ENCODE measurements at regions not wholly inside any gene's neighbourhood (a gene's known extent, or its start where the extent isn't known, plus 50 kb on each side); places are given as distances from the start of the nearest gene placed in this dataset.

GRCh38 chr6:106789428-106790148 is 160.2 kb downstream of the QRSL1 start:
- no peaks in the 10 kb centered on the region for H3K27me3 ChIP-seq (ENCODE audit: control insufficient read depth, insufficient read depth, low read length)
- H2AFZ ChIP-seq (ENCODE audit: low read length) = no peak overlapping the region
- no peaks in the 10 kb centered on the region for H3K36me3 ChIP-seq (ENCODE audit: control insufficient read depth, insufficient read depth, low read length)
- no peak overlapping the region for H3K4me3 ChIP-seq (replicated peaks in 1 of 4; ENCODE audit: control extremely low read depth in 1 of 4, insufficient read depth in 1 of 4, low read depth in 3 of 4, low read length in 4 of 4)
- no peak overlapping the region for H3K9ac ChIP-seq (ENCODE audit: insufficient read depth, low read length)
- TF ChIP-seq CTCF (conservative IDR thresholded peaks at IDR 0.05 in 1 of 2, IDR thresholded peaks at IDR 0.05 in 1 of 2; ENCODE audit: low read depth in 1 of 2, low read length in 2 of 2) = no peak
- TF ChIP-seq EZH2 (IDR thresholded peaks at IDR 0.05; ENCODE audit: low read length, missing control alignments) = no peak
- peak in 1 of 2 donors; percentile 23 for DNase-seq (ENCODE audit: low read depth in 2 of 2)
- H3K79me2 ChIP-seq (ENCODE audit: control insufficient read depth, insufficient read depth, low read length) = no peaks in the 10 kb centered on the region
- H3K27ac ChIP-seq (ENCODE audit: insufficient read depth, low read length) = no peak overlapping the region
- no peaks in the 10 kb centered on the region for H3K9me3 ChIP-seq (ENCODE audit: control insufficient read depth, insufficient read depth, low read depth, low read length)
- H3K4me2 ChIP-seq (ENCODE audit: extremely low read depth, insufficient read depth, low read length) = no peak overlapping the region
- H3K4me1 ChIP-seq (ENCODE audit: control insufficient read depth, extremely low read depth, insufficient read depth, low read length) = no peaks in the 10 kb centered on the region
- H4K20me1 ChIP-seq (ENCODE audit: control insufficient read depth, extremely low read depth, insufficient read depth, low read length) = no peaks in the 10 kb centered on the region

DNA sequence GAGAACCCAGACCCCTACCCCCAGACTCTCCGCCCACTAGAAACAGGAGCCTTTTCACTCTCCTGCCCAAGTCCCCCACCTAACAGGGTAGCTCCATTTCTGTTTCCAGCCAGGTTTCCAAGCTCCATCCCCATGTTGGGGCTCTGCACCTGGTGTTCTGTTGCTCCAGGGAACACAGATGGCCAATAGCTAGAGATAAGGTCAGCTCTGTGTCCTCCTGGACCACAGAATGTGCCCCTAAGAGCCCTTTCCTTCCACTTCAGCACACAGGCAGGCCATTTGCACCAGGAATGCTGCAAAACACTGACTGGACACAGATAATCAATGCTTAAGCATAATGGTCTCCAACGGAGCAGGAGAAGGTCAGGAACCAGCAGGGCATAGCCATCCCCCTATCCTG is 159.4 kb downstream of the QRSL1 start:
- TF ChIP-seq CTCF (conservative IDR thresholded peaks at IDR 0.05 in 1 of 2, IDR thresholded peaks at IDR 0.05 in 1 of 2; ENCODE audit: low read depth in 1 of 2, low read length in 2 of 2) (no peak), EZH2 (IDR thresholded peaks at IDR 0.05; ENCODE audit: low read length, missing control alignments) (no peak)
- Histone ChIP-seq H4K20me1 (ENCODE audit: control insufficient read depth, extremely low read depth, insufficient read depth, low read length) (no peaks in the 10 kb centered on the region), H3K4me1 (ENCODE audit: control insufficient read depth, extremely low read depth, insufficient read depth, low read length) (no peaks in the 10 kb centered on the region), H3K27ac (ENCODE audit: insufficient read depth, low read length) (no peak overlapping the region), H3K4me2 (ENCODE audit: extremely low read depth, insufficient read depth, low read length) (no peak overlapping the region), H3K27me3 (ENCODE audit: control insufficient read depth, insufficient read depth, low read length) (no peaks in the 10 kb centered on the region), H3K9me3 (ENCODE audit: control insufficient read depth, insufficient read depth, low read depth, low read length) (no peaks in the 10 kb centered on the region), H3K79me2 (ENCODE audit: control insufficient read depth, insufficient read depth, low read length) (no peaks in the 10 kb centered on the region), H3K9ac (ENCODE audit: insufficient read depth, low read length) (no peak overlapping the region), H3K36me3 (ENCODE audit: control insufficient read depth, insufficient read depth, low read length) (no peaks in the 10 kb centered on the region), H2AFZ (ENCODE audit: low read length) (no peak overlapping the region), H3K4me3 (replicated peaks in 1 of 4; ENCODE audit: control extremely low read depth in 1 of 4, insufficient read depth in 1 of 4, low read depth in 3 of 4, low read length in 4 of 4) (no peak overlapping the region)
- DNase-seq (ENCODE audit: low read depth in 2 of 2) = no peak

DNA sequence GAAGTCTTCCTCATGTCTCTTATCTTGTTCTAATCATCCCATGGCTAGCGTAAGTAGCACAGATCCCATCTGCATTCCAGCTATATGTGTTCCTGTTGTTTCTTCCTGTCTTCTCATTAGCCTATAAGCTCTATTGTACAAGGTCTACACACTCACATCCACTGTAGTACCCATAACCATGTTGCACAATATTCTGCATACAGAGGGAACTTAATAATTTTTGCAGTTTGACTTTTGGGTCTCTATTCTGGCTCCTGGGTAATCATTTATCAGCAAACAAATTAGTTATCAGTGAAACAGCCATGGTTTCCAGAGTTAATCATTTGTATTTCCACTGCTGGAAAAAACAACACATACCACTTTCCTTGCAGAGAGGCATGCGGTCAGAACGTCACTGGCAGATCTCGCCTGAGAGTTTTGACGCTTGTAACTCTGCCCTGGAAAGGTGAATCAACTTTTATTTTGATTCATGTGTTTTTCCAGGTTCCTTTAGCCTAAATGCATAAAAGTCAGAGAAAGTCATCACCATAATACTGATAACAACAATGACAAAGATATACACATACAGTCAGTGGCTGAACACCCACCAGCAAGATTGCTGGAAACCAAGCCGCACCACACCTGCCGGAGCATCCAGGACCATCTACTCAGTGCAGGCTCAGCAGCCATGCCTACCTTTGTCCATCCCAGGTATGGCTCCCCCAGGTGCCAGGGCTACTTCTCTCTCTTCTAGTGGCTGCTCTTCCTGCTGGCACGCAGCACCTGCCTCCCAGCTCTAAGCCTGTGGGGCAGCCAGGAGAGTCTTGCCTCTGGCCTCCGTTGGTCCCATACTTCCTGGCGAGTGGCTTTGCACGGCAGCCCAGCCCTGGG is 158.2 kb downstream of the QRSL1 start:
- H3K9me3 ChIP-seq (ENCODE audit: control insufficient read depth, insufficient read depth, low read depth, low read length) = no peaks in the 10 kb centered on the region
- H3K4me2 ChIP-seq (ENCODE audit: extremely low read depth, insufficient read depth, low read length) = no peak overlapping the region
- H3K4me1 ChIP-seq (ENCODE audit: control insufficient read depth, extremely low read depth, insufficient read depth, low read length) = no peaks in the 10 kb centered on the region
- H3K9ac ChIP-seq (ENCODE audit: insufficient read depth, low read length) = no peak overlapping the region
- TF ChIP-seq CTCF (conservative IDR thresholded peaks at IDR 0.05 in 1 of 2, IDR thresholded peaks at IDR 0.05 in 1 of 2; ENCODE audit: low read depth in 1 of 2, low read length in 2 of 2) (no peak), EZH2 (IDR thresholded peaks at IDR 0.05; ENCODE audit: low read length, missing control alignments) (no peak)
- DNase-seq (ENCODE audit: low read depth in 2 of 2) = no peak
- no peaks in the 10 kb centered on the region for H3K79me2 ChIP-seq (ENCODE audit: control insufficient read depth, insufficient read depth, low read length)
- no peak overlapping the region for H3K4me3 ChIP-seq (replicated peaks in 1 of 4; ENCODE audit: control extremely low read depth in 1 of 4, insufficient read depth in 1 of 4, low read depth in 3 of 4, low read length in 4 of 4)
- no peaks in the 10 kb centered on the region for H4K20me1 ChIP-seq (ENCODE audit: control insufficient read depth, extremely low read depth, insufficient read depth, low read length)
- no peaks in the 10 kb centered on the region for H3K27me3 ChIP-seq (ENCODE audit: control insufficient read depth, insufficient read depth, low read length)
- H2AFZ ChIP-seq (ENCODE audit: low read length) = no peak overlapping the region
- H3K27ac ChIP-seq (ENCODE audit: insufficient read depth, low read length) = no peak overlapping the region
- no peaks in the 10 kb centered on the region for H3K36me3 ChIP-seq (ENCODE audit: control insufficient read depth, insufficient read depth, low read length)
